Neural cell (in vitro differentiated cells): ENCODE measurements at regions not wholly inside any gene's neighbourhood (a gene's known extent, or its start where the extent isn't known, plus 50 kb on each side); places are given as distances from the start of the nearest gene placed in this dataset.

Source experiments
- EP300 ChIP-seq: fragments of 450-650 bp; conservative IDR thresholded peaks from 2 replicates; pipeline ENCODE4 v1.6.1; 2014; ENCODE audit warnings: antibody characterized with exemption, mild to moderate bottlenecking, moderate library complexity; ENCODE audit not compliant: poor library complexity, severe bottlenecking
- EZH2 ChIP-seq: fragments of 200-600, 300-800 bp; shearing (Covaris generic), sonication (generic); IDR thresholded peaks from 2 replicates; pipeline ENCODE4 v1.6.1; 2014; ENCODE audit warnings: antibody characterized with exemption, low read length, borderline replicate concordance, mild to moderate bottlenecking; ENCODE audit not compliant: insufficient read depth, poor library complexity, severe bottlenecking
- SMC3 ChIP-seq: fragments of 450-650 bp; conservative IDR thresholded peaks from 2 replicates; pipeline ENCODE4 v1.6.1; 2014; ENCODE audit warnings: antibody characterized with exemption, mild to moderate bottlenecking, moderate library complexity; ENCODE audit not compliant: poor library complexity
- TF ChIP-seq, protein P1 (sequence below): fragments of 450-650 bp; IDR thresholded peaks from 2 replicates; pipeline ENCODE4 v1.5.1; 2014; ENCODE audit warnings: antibody characterized with exemption, mild to moderate bottlenecking, moderate library complexity; ENCODE audit not compliant: poor library complexity, severe bottlenecking

DNA sequence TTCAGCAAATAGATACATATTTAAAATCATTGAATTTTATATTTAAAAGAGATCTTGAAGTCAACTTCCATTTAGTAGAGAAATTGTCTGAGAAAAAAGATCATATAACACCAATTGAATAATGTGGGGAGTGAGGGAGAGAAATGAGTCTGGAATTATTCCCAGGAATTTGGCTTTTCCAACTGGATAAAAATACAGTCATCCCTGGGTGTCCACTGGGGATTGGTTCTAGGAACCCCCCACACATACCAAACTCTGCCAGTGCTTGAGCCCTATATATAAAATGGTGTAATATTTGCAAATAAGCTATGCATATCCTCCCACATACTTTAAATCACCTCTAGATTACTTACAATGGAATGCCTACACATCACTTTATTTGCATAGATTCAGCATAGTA is 162.8 kb upstream of the SEMA3C start:
- TF ChIP-seq, protein P1, sequence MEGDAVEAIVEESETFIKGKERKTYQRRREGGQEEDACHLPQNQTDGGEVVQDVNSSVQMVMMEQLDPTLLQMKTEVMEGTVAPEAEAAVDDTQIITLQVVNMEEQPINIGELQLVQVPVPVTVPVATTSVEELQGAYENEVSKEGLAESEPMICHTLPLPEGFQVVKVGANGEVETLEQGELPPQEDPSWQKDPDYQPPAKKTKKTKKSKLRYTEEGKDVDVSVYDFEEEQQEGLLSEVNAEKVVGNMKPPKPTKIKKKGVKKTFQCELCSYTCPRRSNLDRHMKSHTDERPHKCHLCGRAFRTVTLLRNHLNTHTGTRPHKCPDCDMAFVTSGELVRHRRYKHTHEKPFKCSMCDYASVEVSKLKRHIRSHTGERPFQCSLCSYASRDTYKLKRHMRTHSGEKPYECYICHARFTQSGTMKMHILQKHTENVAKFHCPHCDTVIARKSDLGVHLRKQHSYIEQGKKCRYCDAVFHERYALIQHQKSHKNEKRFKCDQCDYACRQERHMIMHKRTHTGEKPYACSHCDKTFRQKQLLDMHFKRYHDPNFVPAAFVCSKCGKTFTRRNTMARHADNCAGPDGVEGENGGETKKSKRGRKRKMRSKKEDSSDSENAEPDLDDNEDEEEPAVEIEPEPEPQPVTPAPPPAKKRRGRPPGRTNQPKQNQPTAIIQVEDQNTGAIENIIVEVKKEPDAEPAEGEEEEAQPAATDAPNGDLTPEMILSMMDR = no peak
- no peak for TF ChIP-seq EZH2
- no peak for TF ChIP-seq EP300
- TF ChIP-seq SMC3 = no peak
